Neural cell (in vitro differentiated cells): ENCODE measurements at regions not wholly inside any gene's neighbourhood (a gene's known extent, or its start where the extent isn't known, plus 50 kb on each side); places are given as distances from the start of the nearest gene placed in this dataset.

Experiments used
- H2AFZ ChIP-seq: fragments of 200-600, 300-800 bp; sonication (generic), shearing (Covaris generic); 2 replicates; pipeline ENCODE4 v1.6.0; 2014; ENCODE audit warnings: low read depth, mild to moderate bottlenecking, antibody characterized with exemption, low read length, moderate library complexity
- H3F3A ChIP-seq: fragments of 200-600 bp; shearing (Covaris generic); 2 replicates; pipeline ENCODE4 v1.6.1; 2016; ENCODE audit warnings: mild to moderate bottlenecking, moderate library complexity, mixed read lengths, antibody characterized with exemption, low read length; ENCODE audit not compliant: insufficient read depth, poor library complexity, severe bottlenecking
- H3K27ac ChIP-seq: fragments of 200-600, 300-800 bp; sonication (generic), shearing (Covaris generic); 2 replicates; pipeline ENCODE4 v1.5.1; 2014; ENCODE audit warnings: mild to moderate bottlenecking, low read length, moderate library complexity
- H3K27me3 ChIP-seq: fragments of 300-800, 200-600 bp; sonication (generic), shearing (Covaris generic); 2 replicates; pipeline ENCODE4 v1.6.0; 2014; ENCODE audit warnings: mild to moderate bottlenecking, low read depth, low read length, moderate library complexity; ENCODE audit not compliant: insufficient read depth
- H3K36me3 ChIP-seq: fragments of 300-800, 200-600 bp; sonication (generic), shearing (Covaris generic); 2 replicates; pipeline ENCODE4 v1.5.1; 2014; ENCODE audit warnings: mild to moderate bottlenecking, antibody characterized with exemption, low read length, moderate library complexity; ENCODE audit not compliant: insufficient read depth
- H3K4me2 ChIP-seq: fragments of 300-800, 200-600 bp; sonication (generic), shearing (Covaris generic); 2 replicates; pipeline ENCODE4 v1.6.0; 2014; ENCODE audit warnings: mild to moderate bottlenecking, low read length
- H3K4me3 ChIP-seq: fragments of 300-800, 200-600 bp; sonication (generic), shearing (Covaris generic); 2 replicates; pipeline ENCODE4 v1.5.1; 2014; ENCODE audit warnings: mild to moderate bottlenecking, low read length, moderate library complexity
- H3K79me2 ChIP-seq: fragments of 200-600 bp; shearing (Covaris generic); replicated peaks from 2 replicates; pipeline ENCODE4 v1.6.0; 2014; ENCODE audit warnings: mild to moderate bottlenecking, low read length, moderate library complexity; ENCODE audit not compliant: insufficient read depth
- H3K9ac ChIP-seq: fragments of 300-800, 200-600 bp; sonication (generic), shearing (Covaris generic); 2 replicates; pipeline ENCODE4 v1.6.1; 2016; ENCODE audit warnings: mild to moderate bottlenecking, low read length, mixed read lengths
- H3K9me2 ChIP-seq: fragments of 200-600 bp; shearing (Covaris generic); 2 replicates; pipeline ENCODE4 v1.6.1; 2016; ENCODE audit warnings: mild to moderate bottlenecking, low read length, mixed read lengths; ENCODE audit not compliant: insufficient read depth
- H3K9me3 ChIP-seq: fragments of 200-600, 300-800 bp; sonication (generic), shearing (Covaris generic); 2 replicates; pipeline ENCODE4 v1.6.1; 2016; ENCODE audit warnings: mild to moderate bottlenecking, mixed run types, low read length, moderate library complexity, mixed read lengths
- H4K20me1 ChIP-seq: fragments of 200-600 bp; shearing (Covaris generic); 2 replicates; pipeline ENCODE4 v1.6.1; 2016; ENCODE audit warnings: mild to moderate bottlenecking, mixed run types; ENCODE audit not compliant: insufficient read depth
- CTCF ChIP-seq: fragments of 450-650 bp; IDR thresholded peaks from 2 replicates; pipeline ENCODE4 v1.5.1; 2014; ENCODE audit warnings: antibody characterized with exemption, mild to moderate bottlenecking, moderate library complexity; ENCODE audit not compliant: poor library complexity, severe bottlenecking
- EP300 ChIP-seq: fragments of 450-650 bp; conservative IDR thresholded peaks from 2 replicates; pipeline ENCODE4 v1.6.1; 2014; ENCODE audit warnings: antibody characterized with exemption, mild to moderate bottlenecking, moderate library complexity; ENCODE audit not compliant: poor library complexity, severe bottlenecking
- EZH2 ChIP-seq: fragments of 200-600, 300-800 bp; shearing (Covaris generic), sonication (generic); IDR thresholded peaks from 2 replicates; pipeline ENCODE4 v1.6.1; 2014; ENCODE audit warnings: antibody characterized with exemption, low read length, borderline replicate concordance, mild to moderate bottlenecking; ENCODE audit not compliant: insufficient read depth, poor library complexity, severe bottlenecking
- MXI1 ChIP-seq: fragments of 450-650 bp; conservative IDR thresholded peaks from 2 replicates; pipeline ENCODE4 v1.6.1; 2014; ENCODE audit warnings: antibody characterized with exemption, mild to moderate bottlenecking; ENCODE audit not compliant: poor library complexity, severe bottlenecking
- POLR2AphosphoS5 ChIP-seq: IDR thresholded peaks from 2 replicates; pipeline ENCODE4 v1.6.1; 2012
- RAD21 ChIP-seq: fragments of 450-650 bp; conservative IDR thresholded peaks from 2 replicates; pipeline ENCODE4 v1.6.1; 2014; ENCODE audit warnings: antibody characterized with exemption, mild to moderate bottlenecking, moderate library complexity
- SMC3 ChIP-seq: fragments of 450-650 bp; conservative IDR thresholded peaks from 2 replicates; pipeline ENCODE4 v1.6.1; 2014; ENCODE audit warnings: antibody characterized with exemption, mild to moderate bottlenecking, moderate library complexity; ENCODE audit not compliant: poor library complexity
- TAF1 ChIP-seq: IDR thresholded peaks from 2 replicates; pipeline ENCODE4 v1.6.1; 2012; ENCODE audit warnings: low read depth
- TF ChIP-seq, protein P1 (sequence below): IDR thresholded peaks from 2 replicates; pipeline ENCODE4 v1.6.1; 2012; ENCODE audit warnings: borderline replicate concordance

DNA sequence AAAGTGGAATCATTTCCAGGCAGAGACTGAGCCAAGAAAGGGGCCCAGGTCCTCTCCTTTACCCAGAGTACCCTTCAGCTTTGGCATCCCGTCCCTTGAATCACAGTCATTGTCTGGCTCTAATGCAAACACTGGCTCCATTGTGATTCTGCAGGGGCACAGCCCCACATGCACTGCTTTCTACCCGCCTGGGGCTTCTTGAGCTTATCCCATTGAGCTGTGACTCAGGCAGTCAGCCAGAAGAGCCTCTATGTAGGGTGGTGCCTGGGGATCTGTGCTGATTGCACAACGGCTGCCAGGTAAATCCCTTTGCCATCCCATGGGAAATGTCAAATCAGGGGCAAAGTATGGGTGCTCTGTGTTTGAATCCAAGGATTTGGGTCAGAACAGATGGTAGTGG lies 88.9 kb downstream of the RASSF10 start:
- no peak overlapping the region for H3K4me2 ChIP-seq
- no peak overlapping the region for H3K9ac ChIP-seq
- no peaks in the 10 kb centered on the region for H3K79me2 ChIP-seq
- no peaks in the 10 kb centered on the region for H3K36me3 ChIP-seq
- no peak overlapping the region for H3K27ac ChIP-seq
- no peak overlapping the region for H2AFZ ChIP-seq
- H3K9me3 ChIP-seq: no peaks in the 10 kb centered on the region
- H3K27me3 ChIP-seq: no peaks in the 10 kb centered on the region
- H4K20me1 ChIP-seq: no peaks in the 10 kb centered on the region
- no peak overlapping the region for H3K4me3 ChIP-seq
- H3F3A ChIP-seq: no peaks in the 10 kb centered on the region
- TF ChIP-seq EP300 (no peak), CTCF (no peak), MXI1 (no peak), RAD21 (no peak), SMC3 (no peak)
- TF ChIP-seq, protein P1, sequence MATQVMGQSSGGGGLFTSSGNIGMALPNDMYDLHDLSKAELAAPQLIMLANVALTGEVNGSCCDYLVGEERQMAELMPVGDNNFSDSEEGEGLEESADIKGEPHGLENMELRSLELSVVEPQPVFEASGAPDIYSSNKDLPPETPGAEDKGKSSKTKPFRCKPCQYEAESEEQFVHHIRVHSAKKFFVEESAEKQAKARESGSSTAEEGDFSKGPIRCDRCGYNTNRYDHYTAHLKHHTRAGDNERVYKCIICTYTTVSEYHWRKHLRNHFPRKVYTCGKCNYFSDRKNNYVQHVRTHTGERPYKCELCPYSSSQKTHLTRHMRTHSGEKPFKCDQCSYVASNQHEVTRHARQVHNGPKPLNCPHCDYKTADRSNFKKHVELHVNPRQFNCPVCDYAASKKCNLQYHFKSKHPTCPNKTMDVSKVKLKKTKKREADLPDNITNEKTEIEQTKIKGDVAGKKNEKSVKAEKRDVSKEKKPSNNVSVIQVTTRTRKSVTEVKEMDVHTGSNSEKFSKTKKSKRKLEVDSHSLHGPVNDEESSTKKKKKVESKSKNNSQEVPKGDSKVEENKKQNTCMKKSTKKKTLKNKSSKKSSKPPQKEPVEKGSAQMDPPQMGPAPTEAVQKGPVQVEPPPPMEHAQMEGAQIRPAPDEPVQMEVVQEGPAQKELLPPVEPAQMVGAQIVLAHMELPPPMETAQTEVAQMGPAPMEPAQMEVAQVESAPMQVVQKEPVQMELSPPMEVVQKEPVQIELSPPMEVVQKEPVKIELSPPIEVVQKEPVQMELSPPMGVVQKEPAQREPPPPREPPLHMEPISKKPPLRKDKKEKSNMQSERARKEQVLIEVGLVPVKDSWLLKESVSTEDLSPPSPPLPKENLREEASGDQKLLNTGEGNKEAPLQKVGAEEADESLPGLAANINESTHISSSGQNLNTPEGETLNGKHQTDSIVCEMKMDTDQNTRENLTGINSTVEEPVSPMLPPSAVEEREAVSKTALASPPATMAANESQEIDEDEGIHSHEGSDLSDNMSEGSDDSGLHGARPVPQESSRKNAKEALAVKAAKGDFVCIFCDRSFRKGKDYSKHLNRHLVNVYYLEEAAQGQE: no peak
- H3K9me2 ChIP-seq: no peaks in the 10 kb centered on the region

- Histone ChIP-seq H3K27ac (no peak overlapping the region), H3K4me2 (no peak overlapping the region), H3K9me3 (no peaks in the 10 kb centered on the region)
Observed at GRCh38 chr11:13098616-13099289, 89.6 kb downstream of the RASSF10 start.

More at GRCh38 chr11:13098616-13099289, 89.6 kb downstream of the RASSF10 start:
- Histone ChIP-seq H3K4me3 (no peak overlapping the region), H3K36me3 (no peaks in the 10 kb centered on the region), H4K20me1 (no peaks in the 10 kb centered on the region), H3K9ac (no peak overlapping the region), H3K27me3 (no peaks in the 10 kb centered on the region), H3K79me2 (no peaks in the 10 kb centered on the region), H3K9me2 (no peaks in the 10 kb centered on the region), H2AFZ (no peak overlapping the region), H3F3A (no peaks in the 10 kb centered on the region)
- TF ChIP-seq CTCF (no peak), TAF1 (no peak), RAD21 (no peak), MXI1 (no peak), SMC3 (no peak), EZH2 (no peak), EP300 (no peak), POLR2AphosphoS5 (no peak)
- TF ChIP-seq, protein P1: no peak
